HL-60 (cell line): ENCODE measurements at regions not wholly inside any gene's neighbourhood (a gene's known extent, or its start where the extent isn't known, plus 50 kb on each side); places are given as distances from the start of the nearest gene placed in this dataset.

ENCODE experiments used
- DNase-seq, 2 experiments: peaks; one replicate each; pipeline ENCODE4 v3.0.0-alpha.2; 2010 to 2020; ENCODE audit warnings: low read depth in 1 of 2, low spot score in 1 of 2
- H3K27ac ChIP-seq: fragments of 250-450 bp; sonication (Bioruptor Pico); replicated peaks from 2 replicates; pipeline ENCODE4 v1.5.1; 2020; ENCODE audit warnings: mild to moderate bottlenecking, moderate library complexity
- H3K27me3 ChIP-seq: fragments of 250-450 bp; sonication (Bioruptor Pico); 2 replicates; pipeline ENCODE4 v1.5.1; 2021; ENCODE audit warnings: mild to moderate bottlenecking, moderate library complexity; ENCODE audit not compliant: insufficient read depth, poor library complexity, severe bottlenecking
- H3K4me3 ChIP-seq: replicated peaks from 2 replicates; pipeline ENCODE4 v1.5.1; 2011; ENCODE audit warnings: mild to moderate bottlenecking, control low read depth, low read length; ENCODE audit not compliant: insufficient read depth
- GABPA ChIP-seq: IDR thresholded peaks from 2 replicates; pipeline ENCODE4 v1.6.1; 2012; ENCODE audit warnings: low read depth
- POLR2AphosphoS5 ChIP-seq: IDR thresholded peaks from 2 replicates; pipeline ENCODE4 v1.6.1; 2012; ENCODE audit warnings: low read depth
- SPI1 ChIP-seq: IDR thresholded peaks from 2 replicates; pipeline ENCODE4 v1.6.1; 2012; ENCODE audit warnings: low read depth, mild to moderate bottlenecking, borderline replicate concordance
- TF ChIP-seq, protein P1 (sequence below): IDR thresholded peaks from 2 replicates; pipeline ENCODE4 v1.6.1; 2012; ENCODE audit warnings: low read depth; ENCODE audit not compliant: insufficient replicate concordance
- TF ChIP-seq, protein P2 (sequence below): IDR thresholded peaks from one replicate; pipeline ENCODE4 v1.5.1; 2011; ENCODE audit warnings: low read length, control low read depth, inconsistent platforms; ENCODE audit not compliant: insufficient read depth

DNA sequence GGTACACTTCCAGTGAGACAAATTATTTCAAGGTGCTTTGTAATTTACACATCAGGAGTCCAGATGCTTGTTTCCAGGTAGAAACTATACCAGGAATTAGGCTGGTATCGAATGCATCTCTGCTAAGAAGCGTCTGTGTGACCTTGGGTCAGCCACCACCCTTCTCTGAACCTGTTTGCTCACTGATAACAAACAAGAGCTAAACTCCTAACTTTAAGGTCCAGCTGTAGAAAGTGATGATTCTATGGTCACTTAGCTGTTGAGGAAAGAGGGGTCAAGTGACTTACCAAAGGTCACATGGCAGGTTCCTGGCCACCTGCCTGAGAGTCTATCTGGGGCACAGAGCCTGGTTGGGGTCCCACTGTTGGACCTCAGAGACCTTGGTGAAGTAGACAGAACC lies 95.4 kb downstream of the HIF1AN start:
- H3K27ac ChIP-seq = no peak overlapping the region
- H3K4me3 ChIP-seq = no peak overlapping the region
- TF ChIP-seq, protein P1, sequence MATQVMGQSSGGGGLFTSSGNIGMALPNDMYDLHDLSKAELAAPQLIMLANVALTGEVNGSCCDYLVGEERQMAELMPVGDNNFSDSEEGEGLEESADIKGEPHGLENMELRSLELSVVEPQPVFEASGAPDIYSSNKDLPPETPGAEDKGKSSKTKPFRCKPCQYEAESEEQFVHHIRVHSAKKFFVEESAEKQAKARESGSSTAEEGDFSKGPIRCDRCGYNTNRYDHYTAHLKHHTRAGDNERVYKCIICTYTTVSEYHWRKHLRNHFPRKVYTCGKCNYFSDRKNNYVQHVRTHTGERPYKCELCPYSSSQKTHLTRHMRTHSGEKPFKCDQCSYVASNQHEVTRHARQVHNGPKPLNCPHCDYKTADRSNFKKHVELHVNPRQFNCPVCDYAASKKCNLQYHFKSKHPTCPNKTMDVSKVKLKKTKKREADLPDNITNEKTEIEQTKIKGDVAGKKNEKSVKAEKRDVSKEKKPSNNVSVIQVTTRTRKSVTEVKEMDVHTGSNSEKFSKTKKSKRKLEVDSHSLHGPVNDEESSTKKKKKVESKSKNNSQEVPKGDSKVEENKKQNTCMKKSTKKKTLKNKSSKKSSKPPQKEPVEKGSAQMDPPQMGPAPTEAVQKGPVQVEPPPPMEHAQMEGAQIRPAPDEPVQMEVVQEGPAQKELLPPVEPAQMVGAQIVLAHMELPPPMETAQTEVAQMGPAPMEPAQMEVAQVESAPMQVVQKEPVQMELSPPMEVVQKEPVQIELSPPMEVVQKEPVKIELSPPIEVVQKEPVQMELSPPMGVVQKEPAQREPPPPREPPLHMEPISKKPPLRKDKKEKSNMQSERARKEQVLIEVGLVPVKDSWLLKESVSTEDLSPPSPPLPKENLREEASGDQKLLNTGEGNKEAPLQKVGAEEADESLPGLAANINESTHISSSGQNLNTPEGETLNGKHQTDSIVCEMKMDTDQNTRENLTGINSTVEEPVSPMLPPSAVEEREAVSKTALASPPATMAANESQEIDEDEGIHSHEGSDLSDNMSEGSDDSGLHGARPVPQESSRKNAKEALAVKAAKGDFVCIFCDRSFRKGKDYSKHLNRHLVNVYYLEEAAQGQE = no peak
- TF ChIP-seq POLR2AphosphoS5 (no peak), SPI1 (no peak), GABPA (no peak)
- TF ChIP-seq, protein P2, sequence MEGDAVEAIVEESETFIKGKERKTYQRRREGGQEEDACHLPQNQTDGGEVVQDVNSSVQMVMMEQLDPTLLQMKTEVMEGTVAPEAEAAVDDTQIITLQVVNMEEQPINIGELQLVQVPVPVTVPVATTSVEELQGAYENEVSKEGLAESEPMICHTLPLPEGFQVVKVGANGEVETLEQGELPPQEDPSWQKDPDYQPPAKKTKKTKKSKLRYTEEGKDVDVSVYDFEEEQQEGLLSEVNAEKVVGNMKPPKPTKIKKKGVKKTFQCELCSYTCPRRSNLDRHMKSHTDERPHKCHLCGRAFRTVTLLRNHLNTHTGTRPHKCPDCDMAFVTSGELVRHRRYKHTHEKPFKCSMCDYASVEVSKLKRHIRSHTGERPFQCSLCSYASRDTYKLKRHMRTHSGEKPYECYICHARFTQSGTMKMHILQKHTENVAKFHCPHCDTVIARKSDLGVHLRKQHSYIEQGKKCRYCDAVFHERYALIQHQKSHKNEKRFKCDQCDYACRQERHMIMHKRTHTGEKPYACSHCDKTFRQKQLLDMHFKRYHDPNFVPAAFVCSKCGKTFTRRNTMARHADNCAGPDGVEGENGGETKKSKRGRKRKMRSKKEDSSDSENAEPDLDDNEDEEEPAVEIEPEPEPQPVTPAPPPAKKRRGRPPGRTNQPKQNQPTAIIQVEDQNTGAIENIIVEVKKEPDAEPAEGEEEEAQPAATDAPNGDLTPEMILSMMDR = no peak
- DNase-seq = no peak
- peaks cover 14% of the 10 kb centered on the region for H3K27me3 ChIP-seq

DNA sequence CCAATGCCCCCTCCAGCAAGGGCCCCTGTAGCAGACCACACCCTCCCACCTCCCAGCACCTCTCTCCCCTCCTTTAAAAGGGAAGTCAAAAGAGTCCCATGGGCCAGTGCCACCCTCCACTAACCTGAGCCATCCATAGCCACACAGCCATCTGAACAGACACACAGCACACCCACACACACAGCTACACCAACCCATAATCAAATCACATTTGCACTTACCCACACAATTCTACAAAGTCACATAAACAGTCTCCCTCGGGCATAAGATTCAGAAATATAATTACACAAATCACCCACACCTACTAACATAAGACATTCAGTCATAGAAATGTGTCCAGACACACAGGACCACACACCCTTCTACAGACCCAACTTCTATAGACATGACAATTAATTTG lies 96.3 kb downstream of the HIF1AN start:
- TF ChIP-seq POLR2AphosphoS5 (no peak), SPI1 (no peak), GABPA (no peak)
- TF ChIP-seq, protein P2 = no peak
- TF ChIP-seq, protein P1 = no peak
- DNase-seq = no peak
- H3K4me3 ChIP-seq = no peak overlapping the region
- no peak overlapping the region for H3K27ac ChIP-seq
- peaks cover 12% of the 10 kb centered on the region for H3K27me3 ChIP-seq

DNA sequence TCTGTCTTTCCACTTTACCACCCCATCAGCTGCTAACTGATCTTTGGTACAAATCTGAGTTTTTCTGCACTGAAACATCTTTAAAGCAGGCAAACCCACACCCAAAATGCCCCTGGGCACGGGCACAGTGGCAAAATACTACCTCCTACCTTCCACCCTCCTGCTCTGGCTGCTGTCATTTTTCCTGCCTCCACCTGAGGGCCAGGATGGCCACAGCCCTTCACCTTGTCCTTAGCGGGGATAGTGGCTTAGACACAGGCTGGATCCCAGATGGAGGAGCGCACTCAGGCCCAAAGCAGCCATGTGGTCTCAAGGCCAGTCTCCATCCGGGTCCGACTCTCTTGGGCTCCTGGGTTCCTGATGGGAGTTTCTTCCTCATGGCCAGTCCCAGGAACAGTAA lies 98.3 kb downstream of the HIF1AN start:
- no peak for TF ChIP-seq POLR2AphosphoS5
- no peak for TF ChIP-seq SPI1
- TF ChIP-seq, protein P1 = no peak
- TF ChIP-seq GABPA = no peak
- TF ChIP-seq, protein P2 = no peak
- DNase-seq = no peak
- no peak overlapping the region for H3K27ac ChIP-seq
- peaks cover 12% of the 10 kb centered on the region for H3K27me3 ChIP-seq
- no peak overlapping the region for H3K4me3 ChIP-seq
